Activated T-cell treated with anti-CD3 and anti-CD28 coated beads, Interleukin-2, amount 50 U/mL, for 72 hours (primary cell): ENCODE measurements at regions not wholly inside any gene's neighbourhood (a gene's known extent, or its start where the extent isn't known, plus 50 kb on each side); places are given as distances from the start of the nearest gene placed in this dataset.

ENCODE experiments used
- ATAC-seq, 2 donors: fragments of 150-1000 bp; cut with Tn5 transposase; replicated peaks in 1 of 2; 2 replicates each; pipeline ENCODE4 v1.10.0; 2021; ENCODE audit warnings: moderate library complexity in 2 of 2, mild to moderate bottlenecking in 1 of 2
- DNase-seq, 2 donors: peaks; one replicate each; pipeline ENCODE4 v3.0.0; 2021 to 2022; ENCODE audit warnings: mixed read lengths in 1 of 2
- H3K27ac Mint-ChIP-seq: one replicate; pipeline ENCODE4 v1.8.0; 2022; ENCODE audit warnings: mild to moderate bottlenecking, moderate library complexity, mixed read lengths
- H3K27me3 Mint-ChIP-seq: one replicate; pipeline ENCODE4 v1.8.0; 2022; ENCODE audit warnings: low read depth, mixed read lengths
- H3K36me3 Mint-ChIP-seq, 2 donors: one replicate each; pipeline ENCODE4 v1.8.0; 2022; ENCODE audit warnings: mixed read lengths in 2 of 2, mild to moderate bottlenecking in 1 of 2; ENCODE audit not compliant: insufficient read depth in 2 of 2
- H3K4me1 Mint-ChIP-seq: one replicate; pipeline ENCODE4 v1.8.0; 2022; ENCODE audit warnings: low read depth, mixed read lengths
- H3K4me3 Mint-ChIP-seq, 2 donors: one replicate each; pipeline ENCODE4 v1.8.0; 2022; ENCODE audit warnings: mild to moderate bottlenecking in 2 of 2, mixed read lengths in 2 of 2, moderate library complexity in 2 of 2
- H3K9me3 Mint-ChIP-seq, 2 donors: one replicate each; pipeline ENCODE4 v1.8.0; 2022; ENCODE audit warnings: mixed read lengths in 2 of 2

- Mint-ChIP-seq H3K9me3 (peaks cover 8 to 10% of the 10 kb centered on the region in 2 donors), H3K27me3 (no peaks in the 10 kb centered on the region), H3K4me1 (no peaks in the 10 kb centered on the region), H3K4me3 (no peak overlapping the region), H3K36me3 (no peaks in the 10 kb centered on the region), H3K27ac (no peak overlapping the region)
- no peak for DNase-seq
- no peak for ATAC-seq
Measured at GRCh38 chr18:27856820-27857219, 320.1 kb downstream of the CDH2 start.

DNA sequence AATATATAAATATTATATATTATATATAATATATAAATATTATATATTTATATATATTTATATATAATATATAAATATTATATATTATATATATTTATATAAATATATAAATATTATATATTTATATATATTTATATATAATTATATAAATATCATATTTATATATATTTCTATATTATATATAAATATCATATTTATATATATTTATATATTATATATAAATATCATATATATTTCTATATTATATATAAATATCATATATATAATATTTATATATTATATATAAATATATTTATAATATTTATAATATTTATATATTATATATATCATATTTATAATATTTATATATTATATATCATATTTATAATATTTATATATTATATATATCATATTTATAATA is 321.4 kb downstream of the CDH2 start:
- H3K27ac Mint-ChIP-seq, result no peak overlapping the region
- DNase-seq (no peak), ATAC-seq (no peak)
- no peaks in the 10 kb centered on the region for H3K27me3 Mint-ChIP-seq
- peaks cover 9 to 10% of the 10 kb centered on the region in 2 donors for H3K9me3 Mint-ChIP-seq
- H3K4me3 Mint-ChIP-seq, result no peak overlapping the region
- no peaks in the 10 kb centered on the region for H3K4me1 Mint-ChIP-seq
- H3K36me3 Mint-ChIP-seq, result no peaks in the 10 kb centered on the region

- Mint-ChIP-seq H3K4me3 (no peak overlapping the region), H3K27me3 (no peaks in the 10 kb centered on the region), H3K36me3 (no peaks in the 10 kb centered on the region), H3K27ac (no peak overlapping the region), H3K4me1 (no peaks in the 10 kb centered on the region), H3K9me3 (peaks cover 10 to 11% of the 10 kb centered on the region in 2 donors)
- no peak for DNase-seq
- no peak for ATAC-seq
Measured at GRCh38 chr18:27854631-27855030, 322.3 kb downstream of the CDH2 start.

- Mint-ChIP-seq H3K4me3 (no peak overlapping the region), H3K27ac (no peak overlapping the region), H3K9me3 (peaks cover 6 to 13% of the 10 kb centered on the region in 2 donors), H3K27me3 (no peaks in the 10 kb centered on the region), H3K4me1 (no peaks in the 10 kb centered on the region), H3K36me3 (no peaks in the 10 kb centered on the region)
- ATAC-seq (no peak), DNase-seq (no peak)
Measured at GRCh38 chr18:27848336-27848735, 328.6 kb downstream of the CDH2 start.

DNA sequence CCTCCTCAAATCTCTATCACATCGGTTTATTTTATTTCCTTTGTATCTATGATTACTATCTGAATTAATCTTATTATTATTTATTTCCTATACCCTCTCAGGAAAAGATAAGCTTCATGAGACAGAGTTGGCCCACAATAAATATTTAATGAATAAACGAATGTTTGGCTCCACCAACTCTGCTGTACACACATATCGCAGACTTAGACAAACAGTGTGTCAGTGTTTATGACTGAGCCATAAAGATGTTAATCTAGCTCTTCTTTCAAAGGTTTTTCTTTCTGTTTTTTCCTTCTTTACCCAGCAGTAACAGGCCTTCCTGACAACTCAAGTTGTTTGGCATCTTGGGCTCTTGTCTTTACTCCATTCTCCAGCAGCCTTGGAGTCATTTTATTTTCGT is 329.5 kb downstream of the CDH2 start:
- ATAC-seq, result no peak
- H3K4me3 Mint-ChIP-seq, result no peak overlapping the region
- H3K36me3 Mint-ChIP-seq, result no peaks in the 10 kb centered on the region
- H3K27me3 Mint-ChIP-seq, result no peaks in the 10 kb centered on the region
- no peaks in the 10 kb centered on the region for H3K4me1 Mint-ChIP-seq
- no peak for DNase-seq
- H3K27ac Mint-ChIP-seq, result no peak overlapping the region
- peaks cover 4 to 13% of the 10 kb centered on the region in 2 donors for H3K9me3 Mint-ChIP-seq

GRCh38 chr18:27845897-27846296 is 331.0 kb downstream of the CDH2 start:
- ATAC-seq (no peak), DNase-seq (no peak)
- Mint-ChIP-seq H3K4me1 (no peaks in the 10 kb centered on the region), H3K36me3 (no peaks in the 10 kb centered on the region), H3K27me3 (no peaks in the 10 kb centered on the region), H3K27ac (no peak overlapping the region), H3K4me3 (no peak overlapping the region), H3K9me3 (peaks cover 4 to 16% of the 10 kb centered on the region in 2 donors)

DNA sequence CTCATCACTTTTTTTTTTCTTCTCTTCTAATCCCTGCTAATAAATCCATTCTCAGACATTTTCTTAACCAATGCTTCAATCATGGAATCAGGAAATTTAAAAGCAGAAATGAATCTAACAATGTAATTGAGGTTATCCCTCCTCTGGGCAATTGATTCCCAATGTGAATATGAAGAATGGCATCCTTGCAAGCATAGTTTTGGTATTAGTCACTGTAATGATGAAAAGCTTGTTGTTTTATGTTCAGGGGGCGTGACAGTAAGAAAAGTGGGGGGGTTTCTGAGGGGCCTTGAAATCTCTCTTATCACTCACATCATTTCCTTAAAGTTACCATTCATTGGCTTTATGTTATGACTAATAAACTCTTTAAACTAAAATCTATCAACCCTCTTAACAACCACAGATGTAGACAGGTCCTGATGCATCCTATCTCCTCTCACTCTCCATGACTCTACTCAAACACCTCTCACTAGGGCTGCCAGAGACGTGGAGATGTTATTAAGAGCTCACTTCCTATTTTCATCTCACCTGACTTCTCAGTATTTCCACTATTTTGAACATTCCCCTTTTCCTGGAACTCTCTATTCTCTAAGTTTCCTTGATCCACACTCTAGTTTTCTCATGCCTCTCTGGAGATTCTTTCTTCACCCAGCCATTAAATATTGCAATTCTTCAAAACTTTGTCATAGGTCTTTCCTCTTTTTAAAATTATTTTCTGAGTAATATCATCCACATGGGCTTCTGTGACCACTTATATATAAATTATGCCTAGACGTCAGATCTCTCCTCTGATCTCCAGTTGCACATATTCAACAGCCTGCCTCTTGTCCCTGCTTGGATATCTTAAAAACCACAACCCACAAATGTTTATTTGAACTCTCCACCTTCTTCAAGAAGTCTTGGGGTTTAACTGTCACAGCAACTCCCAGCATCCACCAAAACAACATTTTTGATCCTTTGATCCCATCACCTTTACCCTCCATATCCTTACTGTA is 332.9 kb downstream of the CDH2 start:
- no peak for DNase-seq
- peaks cover 0 to 21% of the 10 kb centered on the region in 2 donors for H3K9me3 Mint-ChIP-seq
- no peaks in the 10 kb centered on the region for H3K4me1 Mint-ChIP-seq
- H3K27me3 Mint-ChIP-seq, result no peaks in the 10 kb centered on the region
- no peak for ATAC-seq
- no peak overlapping the region for H3K4me3 Mint-ChIP-seq
- no peaks in the 10 kb centered on the region for H3K36me3 Mint-ChIP-seq
- H3K27ac Mint-ChIP-seq, result no peak overlapping the region

GRCh38 chr18:27839141-27839540 is 337.8 kb downstream of the CDH2 start:
- Mint-ChIP-seq H3K36me3 (no peaks in the 10 kb centered on the region), H3K4me3 (no peak overlapping the region), H3K9me3 (peaks cover 3 to 17% of the 10 kb centered on the region in 2 donors), H3K27ac (no peak overlapping the region), H3K4me1 (no peaks in the 10 kb centered on the region), H3K27me3 (no peaks in the 10 kb centered on the region)
- DNase-seq (no peak), ATAC-seq (no peak)

DNA sequence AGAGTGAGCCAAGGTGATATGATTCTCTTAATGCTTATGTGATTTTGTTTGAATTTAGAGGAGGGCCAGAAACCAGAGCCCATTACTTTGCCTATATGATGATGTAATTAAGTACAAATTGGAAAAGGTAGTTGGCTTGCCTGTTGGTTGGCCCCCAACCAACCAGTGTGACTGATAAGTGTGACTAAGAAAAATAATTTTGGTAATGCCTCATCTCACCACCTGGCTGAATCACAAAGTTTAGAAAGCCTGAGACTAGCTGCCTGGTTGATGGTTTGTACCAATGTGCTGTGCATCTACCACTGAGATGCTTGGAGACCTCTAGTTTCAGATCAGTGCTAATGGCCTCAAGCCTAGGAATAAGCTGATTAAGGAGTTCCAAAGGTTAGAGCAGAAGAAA is 338.7 kb downstream of the CDH2 start:
- Mint-ChIP-seq H3K9me3 (peaks cover 7 to 22% of the 10 kb centered on the region in 2 donors), H3K27me3 (no peaks in the 10 kb centered on the region), H3K36me3 (no peaks in the 10 kb centered on the region), H3K4me1 (no peaks in the 10 kb centered on the region), H3K27ac (no peak overlapping the region), H3K4me3 (no peak overlapping the region)
- no peak for ATAC-seq
- no peak for DNase-seq

DNA sequence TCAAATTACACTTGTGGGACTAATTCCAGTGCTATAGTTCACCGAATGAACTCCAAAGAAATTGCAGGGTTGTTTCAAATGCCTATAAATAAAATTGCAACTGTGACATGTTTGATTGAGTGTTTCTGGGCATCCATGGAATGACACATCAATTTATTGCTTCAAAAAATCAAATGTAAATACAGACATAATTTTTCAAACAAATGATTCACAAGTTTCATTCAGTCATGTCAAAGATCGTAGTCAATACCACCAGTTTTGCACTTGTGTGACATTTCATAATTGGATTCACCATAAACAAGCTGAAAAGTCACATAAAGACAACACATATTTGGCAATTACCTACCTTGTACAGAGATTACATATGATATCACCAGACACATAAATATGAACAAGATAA is 350.8 kb downstream of the CDH2 start:
- DNase-seq (no peak), ATAC-seq (no peak)
- Mint-ChIP-seq H3K36me3 (peaks cover 0 to 5% of the 10 kb centered on the region in 2 donors), H3K4me1 (no peaks in the 10 kb centered on the region), H3K27me3 (no peaks in the 10 kb centered on the region), H3K9me3 (peaks cover 9 to 20% of the 10 kb centered on the region in 2 donors), H3K27ac (no peak overlapping the region), H3K4me3 (no peak overlapping the region)

DNA sequence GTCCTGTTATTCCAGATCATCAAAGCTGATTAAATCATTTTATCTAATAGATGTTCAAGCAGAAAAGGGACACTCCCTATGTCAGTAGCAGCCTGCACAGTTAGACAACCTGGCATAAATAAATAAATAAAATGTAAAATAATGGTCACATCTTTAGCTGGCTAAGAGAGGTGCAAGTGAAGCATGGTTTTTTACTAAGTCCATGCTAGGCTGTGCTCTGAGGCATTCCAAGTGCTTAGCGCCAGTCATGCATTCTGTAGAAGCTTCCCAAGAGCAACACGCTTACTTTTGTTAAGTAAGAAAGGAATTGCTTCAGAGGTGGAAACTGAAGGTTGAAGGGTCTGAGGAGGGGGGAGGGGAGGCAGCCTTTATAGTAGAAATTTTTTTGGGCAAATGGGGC is 351.2 kb downstream of the CDH2 start:
- ATAC-seq, result no peak
- peaks cover 8 to 19% of the 10 kb centered on the region in 2 donors for H3K9me3 Mint-ChIP-seq
- no peaks in the 10 kb centered on the region for H3K4me1 Mint-ChIP-seq
- H3K27me3 Mint-ChIP-seq, result no peaks in the 10 kb centered on the region
- H3K4me3 Mint-ChIP-seq, result no peak overlapping the region
- no peak for DNase-seq
- H3K27ac Mint-ChIP-seq, result no peak overlapping the region
- peaks cover 0 to 5% of the 10 kb centered on the region in 2 donors for H3K36me3 Mint-ChIP-seq

DNA sequence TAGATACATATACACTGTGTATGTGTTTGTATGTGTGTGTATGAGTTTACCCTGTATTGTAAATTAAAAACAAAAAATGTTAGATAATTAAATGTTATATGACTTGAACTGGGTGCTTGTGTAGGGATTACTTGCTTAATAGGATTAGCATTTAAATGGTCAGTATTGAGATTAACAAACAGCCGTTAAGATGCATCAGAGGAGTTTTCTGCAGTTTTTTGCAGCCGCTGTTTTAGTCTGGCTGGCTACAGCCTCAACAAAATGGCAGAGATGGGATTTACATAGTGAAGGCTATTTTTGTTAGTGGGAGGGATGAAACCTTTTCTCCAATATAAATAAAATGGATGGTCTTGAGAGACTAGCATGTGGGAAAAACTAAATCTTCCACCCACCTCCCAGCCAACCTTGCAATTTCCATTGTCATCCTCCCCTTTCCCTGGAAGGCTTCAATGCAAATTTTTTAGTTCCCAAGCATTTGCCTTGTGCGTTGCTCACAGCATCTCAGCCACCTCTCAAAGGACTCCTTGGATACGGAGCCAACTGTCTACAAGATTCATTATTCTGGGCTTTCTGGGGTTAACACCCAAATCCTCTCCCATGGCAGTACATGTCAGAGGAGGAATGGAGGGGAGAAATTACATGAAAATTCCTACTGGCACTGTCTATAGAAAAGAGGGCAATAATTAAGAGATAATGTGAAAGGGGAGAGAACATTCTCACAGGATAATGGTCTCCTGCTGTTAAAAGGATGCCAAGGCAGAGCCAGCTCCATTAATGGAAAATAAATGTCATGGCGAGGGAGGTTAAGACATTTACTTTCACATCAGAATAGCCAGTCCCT is 351.9 kb downstream of the CDH2 start:
- Mint-ChIP-seq H3K36me3 (peaks cover 0 to 5% of the 10 kb centered on the region in 2 donors), H3K9me3 (peaks cover 8 to 17% of the 10 kb centered on the region in 2 donors), H3K27me3 (no peaks in the 10 kb centered on the region), H3K4me1 (no peaks in the 10 kb centered on the region), H3K27ac (no peak overlapping the region), H3K4me3 (no peak overlapping the region)
- ATAC-seq (no peak), DNase-seq (no peak)

GRCh38 chr18:27824275-27824674 is 352.7 kb downstream of the CDH2 start:
- peaks cover 8 to 17% of the 10 kb centered on the region in 2 donors for H3K9me3 Mint-ChIP-seq
- no peak overlapping the region for H3K27ac Mint-ChIP-seq
- ATAC-seq (no peak), DNase-seq (no peak)
- H3K36me3 Mint-ChIP-seq, result peaks cover 0 to 5% of the 10 kb centered on the region in 2 donors
- H3K4me1 Mint-ChIP-seq, result no peaks in the 10 kb centered on the region
- H3K4me3 Mint-ChIP-seq, result no peak overlapping the region
- no peaks in the 10 kb centered on the region for H3K27me3 Mint-ChIP-seq
